Keratinocyte (primary cell): ENCODE measurements at regions not wholly inside any gene's neighbourhood (a gene's known extent, or its start where the extent isn't known, plus 50 kb on each side); places are given as distances from the start of the nearest gene placed in this dataset.

ENCODE experiments used
- EZH2 ChIP-seq: IDR thresholded peaks from one replicate; pipeline ENCODE4 v1.6.1; 2012; ENCODE audit warnings: inconsistent platforms, mild to moderate bottlenecking, low read length, moderate library complexity
- TF ChIP-seq, protein P1 (sequence below), 3 experiments: IDR thresholded peaks in 1 of 3; conservative IDR thresholded peaks in 1 of 3; optimal IDR thresholded peaks in 1 of 3; 2 replicates in 2 of 3; 3 replicates in 1 of 3; pipeline versions ENCODE3 to v1.5.1; 2011; ENCODE audit warnings: low read length in 3 of 3, mild to moderate bottlenecking in 3 of 3, moderate library complexity in 2 of 3, control low read depth in 1 of 3, inconsistent platforms in 1 of 3; ENCODE audit not compliant: insufficient read depth in 2 of 3; ENCODE audit errors: extremely low read depth in 1 of 3

DNA sequence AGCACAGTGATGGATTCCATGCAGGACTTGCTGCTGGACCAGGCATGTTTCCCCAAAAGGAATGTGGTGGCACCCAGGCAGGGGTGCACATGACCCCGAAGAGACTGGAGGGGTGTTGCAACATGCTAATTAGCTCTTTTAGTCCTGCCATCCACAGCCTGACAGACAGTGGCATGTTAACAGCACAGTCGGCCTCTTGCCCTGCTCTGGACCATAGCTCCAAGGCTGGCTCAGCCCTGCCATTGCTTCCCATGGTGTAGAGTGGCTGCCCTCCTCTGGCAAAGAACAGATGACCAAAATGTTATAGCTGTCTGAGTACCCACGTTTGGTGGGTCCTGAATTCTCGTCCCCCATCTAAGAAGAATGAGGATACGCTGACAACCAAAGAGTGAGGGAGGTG is 736.4 kb upstream of the PTPRD start:
- TF ChIP-seq, protein P1, sequence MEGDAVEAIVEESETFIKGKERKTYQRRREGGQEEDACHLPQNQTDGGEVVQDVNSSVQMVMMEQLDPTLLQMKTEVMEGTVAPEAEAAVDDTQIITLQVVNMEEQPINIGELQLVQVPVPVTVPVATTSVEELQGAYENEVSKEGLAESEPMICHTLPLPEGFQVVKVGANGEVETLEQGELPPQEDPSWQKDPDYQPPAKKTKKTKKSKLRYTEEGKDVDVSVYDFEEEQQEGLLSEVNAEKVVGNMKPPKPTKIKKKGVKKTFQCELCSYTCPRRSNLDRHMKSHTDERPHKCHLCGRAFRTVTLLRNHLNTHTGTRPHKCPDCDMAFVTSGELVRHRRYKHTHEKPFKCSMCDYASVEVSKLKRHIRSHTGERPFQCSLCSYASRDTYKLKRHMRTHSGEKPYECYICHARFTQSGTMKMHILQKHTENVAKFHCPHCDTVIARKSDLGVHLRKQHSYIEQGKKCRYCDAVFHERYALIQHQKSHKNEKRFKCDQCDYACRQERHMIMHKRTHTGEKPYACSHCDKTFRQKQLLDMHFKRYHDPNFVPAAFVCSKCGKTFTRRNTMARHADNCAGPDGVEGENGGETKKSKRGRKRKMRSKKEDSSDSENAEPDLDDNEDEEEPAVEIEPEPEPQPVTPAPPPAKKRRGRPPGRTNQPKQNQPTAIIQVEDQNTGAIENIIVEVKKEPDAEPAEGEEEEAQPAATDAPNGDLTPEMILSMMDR (optimal IDR thresholded peaks at IDR 0.05 in 1 of 3, IDR thresholded peaks at IDR 0.05 in 1 of 3, conservative IDR thresholded peaks at IDR 0.05 in 1 of 3; ENCODE audit: extremely low read depth in 1 of 3, insufficient read depth in 2 of 3, low read length in 3 of 3) = no peak
- no peak for TF ChIP-seq EZH2
